WTC11 (cell line): ENCODE measurements at regions not wholly inside any gene's neighbourhood (a gene's known extent, or its start where the extent isn't known, plus 50 kb on each side); places are given as distances from the start of the nearest gene placed in this dataset.

Experiments
- ATAC-seq: fragments of 200-7000 bp; cut with Tn5 transposase; 2 replicates; pipeline ENCODE4 v1.10.0; 2021; ENCODE audit warnings: mild to moderate bottlenecking, moderate library complexity
- CTCF ChIA-PET: fragments of 300-600 bp; sonication (Branson Sonifier 250); formaldehyde crosslinking; loops from one replicate; lab custom pipeline; 2021; ENCODE audit warnings: antibody characterized with exemption; lab: Charles Lee
- POLR2A ChIA-PET: fragments of 350-600 bp; sonication (Branson Sonifier 250); formaldehyde crosslinking; loops from one replicate; lab custom pipeline; 2021; ENCODE audit warnings: antibody characterized with exemption; lab: Charles Lee
- DNase-seq: peaks from one replicate; pipeline ENCODE4 v3.0.0; 2021; ENCODE audit warnings: low spot score
- H3K27ac Mint-ChIP-seq: 2 replicates; pipeline ENCODE4 v1.8.0; 2021; ENCODE audit warnings: mixed read lengths
- H3K27me3 Mint-ChIP-seq: 2 replicates; pipeline ENCODE4 v1.8.0; 2021; ENCODE audit warnings: low read depth, mild to moderate bottlenecking, moderate library complexity, mixed read lengths
- H3K36me3 Mint-ChIP-seq: 2 replicates; pipeline ENCODE4 v1.8.0; 2021; ENCODE audit warnings: mixed read lengths
- H3K4me1 Mint-ChIP-seq: 2 replicates; pipeline ENCODE4 v1.8.0; 2022; ENCODE audit warnings: mixed read lengths
- H3K4me3 Mint-ChIP-seq: 2 replicates; pipeline ENCODE4 v1.8.0; 2021; ENCODE audit warnings: mild to moderate bottlenecking, moderate library complexity, mixed read lengths
- H3K9me3 Mint-ChIP-seq: 2 replicates; pipeline ENCODE4 v1.8.0; 2021; ENCODE audit warnings: mixed read lengths
- ATF6 ChIP-seq: sonication (generic); formaldehyde crosslinking; IDR thresholded peaks from 2 replicates; pipeline ENCODE4 v1.8.1; 2023; ENCODE audit warnings: mild to moderate bottlenecking, missing genetic modification reagents
- CBFB ChIP-seq: sonication (generic); formaldehyde crosslinking; IDR thresholded peaks from 2 replicates; pipeline ENCODE4 v1.8.1; 2022; ENCODE audit warnings: mild to moderate bottlenecking, low read depth, missing genetic modification reagents
- CDX4 ChIP-seq: fragments of 250-450 bp; sonication (Bioruptor Pico); IDR thresholded peaks from 2 replicates; pipeline ENCODE4 v1.9.0; 2021; ENCODE audit warnings: moderate library complexity, mild to moderate bottlenecking, inconsistent platforms, borderline replicate concordance
- CREB1 ChIP-seq: sonication (generic); formaldehyde crosslinking; IDR thresholded peaks from 2 replicates; pipeline ENCODE4 v1.8.0; 2023; ENCODE audit warnings: mild to moderate bottlenecking, missing genetic modification reagents
- CTCF ChIP-seq: fragments of 200-600 bp; IDR thresholded peaks from 2 replicates; pipeline ENCODE4 v1.8.0; 2022; ENCODE audit warnings: antibody characterized with exemption
- E2F5 ChIP-seq: sonication (generic); formaldehyde crosslinking; IDR thresholded peaks from 2 replicates; pipeline ENCODE4 v1.8.1; 2022; ENCODE audit warnings: mild to moderate bottlenecking, moderate library complexity, missing genetic modification reagents
- FOXJ3 ChIP-seq: sonication (generic); formaldehyde crosslinking; IDR thresholded peaks from 2 replicates; pipeline ENCODE4 v1.9.0; 2021; ENCODE audit warnings: missing genetic modification reagents, mild to moderate bottlenecking, borderline replicate concordance
- FOXK1 ChIP-seq: sonication (generic); formaldehyde crosslinking; IDR thresholded peaks from 2 replicates; pipeline ENCODE4 v1.8.0; 2022; ENCODE audit warnings: mild to moderate bottlenecking, moderate library complexity, missing genetic modification reagents
- FOXP1 ChIP-seq: sonication (generic); formaldehyde crosslinking; IDR thresholded peaks from 2 replicates; pipeline ENCODE4 v1.8.0; 2022; ENCODE audit warnings: missing genetic modification reagents, mild to moderate bottlenecking, moderate library complexity, borderline replicate concordance
- GABPB1 ChIP-seq: sonication (generic); formaldehyde crosslinking; IDR thresholded peaks from 2 replicates; pipeline ENCODE4 v1.8.1; 2023; ENCODE audit warnings: mild to moderate bottlenecking, missing genetic modification reagents
- JAZF1 ChIP-seq: fragments of 250-450 bp; sonication (Bioruptor Pico); IDR thresholded peaks from 2 replicates; pipeline ENCODE4 v1.9.0; 2021; ENCODE audit warnings: moderate library complexity, mild to moderate bottlenecking, inconsistent platforms
- MXD4 ChIP-seq: fragments of 250-450 bp; sonication (Bioruptor Pico); IDR thresholded peaks from 2 replicates; pipeline ENCODE4 v1.8.0; 2021; ENCODE audit warnings: mild to moderate bottlenecking, moderate library complexity, borderline replicate concordance
- MYBL2 ChIP-seq: sonication (generic); formaldehyde crosslinking; IDR thresholded peaks from 2 replicates; pipeline ENCODE4 v1.8.1; 2023; ENCODE audit warnings: mild to moderate bottlenecking, moderate library complexity, missing genetic modification reagents
- NFATC4 ChIP-seq: fragments of 250-450 bp; sonication (Bioruptor Pico); IDR thresholded peaks from 2 replicates; pipeline ENCODE4 v1.9.0; 2021; ENCODE audit warnings: mild to moderate bottlenecking
- OVOL2 ChIP-seq: fragments of 250-450 bp; sonication (Bioruptor Pico); IDR thresholded peaks from 2 replicates; pipeline ENCODE4 v1.9.0; 2021; ENCODE audit warnings: mild to moderate bottlenecking, borderline replicate concordance
- RORB ChIP-seq: fragments of 250-450 bp; sonication (Bioruptor Pico); IDR thresholded peaks from 2 replicates; pipeline ENCODE4 v1.9.0; 2021; ENCODE audit warnings: mild to moderate bottlenecking
- SMAD3 ChIP-seq: sonication (generic); formaldehyde crosslinking; IDR thresholded peaks from 2 replicates; pipeline ENCODE4 v1.8.0; 2022; ENCODE audit warnings: missing genetic modification reagents, mild to moderate bottlenecking, borderline replicate concordance
- SP1 ChIP-seq: sonication (generic); formaldehyde crosslinking; conservative IDR thresholded peaks from 2 replicates; pipeline ENCODE4 v1.8.1; 2022; ENCODE audit warnings: missing genetic modification reagents
- TEAD1 ChIP-seq: sonication (generic); formaldehyde crosslinking; IDR thresholded peaks from 2 replicates; pipeline ENCODE4 v1.8.0; 2022; ENCODE audit warnings: mild to moderate bottlenecking, missing genetic modification reagents
- TEAD4 ChIP-seq: sonication (generic); formaldehyde crosslinking; IDR thresholded peaks from 2 replicates; pipeline ENCODE4 v1.8.0; 2022; ENCODE audit warnings: mild to moderate bottlenecking, missing genetic modification reagents
- ZNF121 ChIP-seq: sonication (generic); formaldehyde crosslinking; IDR thresholded peaks from 2 replicates; pipeline ENCODE4 v1.8.0; 2023; ENCODE audit warnings: missing genetic modification reagents
- ZNF232 ChIP-seq: sonication (generic); formaldehyde crosslinking; IDR thresholded peaks from 2 replicates; pipeline ENCODE4 v1.8.0; 2022; ENCODE audit warnings: mild to moderate bottlenecking, missing genetic modification reagents
- ZNF263 ChIP-seq: sonication (generic); formaldehyde crosslinking; IDR thresholded peaks from 2 replicates; pipeline ENCODE4 v1.8.1; 2022; ENCODE audit warnings: low read depth, mild to moderate bottlenecking, moderate library complexity, missing genetic modification reagents
- ZNF281 ChIP-seq: sonication (generic); formaldehyde crosslinking; IDR thresholded peaks from 2 replicates; pipeline ENCODE4 v1.8.0; 2023; ENCODE audit warnings: mild to moderate bottlenecking, missing genetic modification reagents
- ZNF396 ChIP-seq: fragments of 250-450 bp; sonication (Bioruptor Pico); IDR thresholded peaks from 2 replicates; pipeline ENCODE4 v1.8.0; 2021; ENCODE audit warnings: mild to moderate bottlenecking, moderate library complexity, borderline replicate concordance
- ZNF416 ChIP-seq: fragments of 250-450 bp; sonication (Bioruptor Pico); IDR thresholded peaks from 2 replicates; pipeline ENCODE4 v1.9.0; 2021; ENCODE audit warnings: mild to moderate bottlenecking, inconsistent platforms
- ZNF512 ChIP-seq: sonication (generic); formaldehyde crosslinking; IDR thresholded peaks from 2 replicates; pipeline ENCODE4 v1.8.1; 2022; ENCODE audit warnings: missing genetic modification reagents, borderline replicate concordance

GRCh38 chr16:85506635-85506911 lies 106.5 kb upstream of the GSE1 start (continued):
- TF ChIP-seq JAZF1 (CRISPR knock-in tag) (no peak), E2F5 (CRISPR knock-in tag) (no peak), GABPB1 (no peak), TEAD4 (CRISPR knock-in tag) (no peak), ZNF512 (CRISPR knock-in tag) (no peak), FOXP1 (CRISPR knock-in tag) (no peak), CTCF (no peak), OVOL2 (CRISPR knock-in tag) (no peak), SMAD3 (CRISPR knock-in tag) (no peak), ZNF121 (CRISPR knock-in tag) (no peak), ATF6 (CRISPR knock-in tag) (no peak)

- ChIA-PET POLR2A (no interaction called here), CTCF (interaction anchor here (0.9 to 4.0 kb wide), 2 partner anchors 17 to 109 kb away, joined by 3 to 18 read pairs; no protein-coding TSS in a partner anchor)
- no peak overlapping the region for H3K27ac Mint-ChIP-seq
- no peaks in the 10 kb centered on the region for H3K36me3 Mint-ChIP-seq
- ATAC-seq (no peak), DNase-seq (no peak)
- H3K4me3 Mint-ChIP-seq = no peak overlapping the region
- TF ChIP-seq RORB (CRISPR knock-in tag) (no peak), ZNF281 (CRISPR knock-in tag) (no peak), FOXJ3 (no peak), GABPB1 (no peak), CREB1 (CRISPR knock-in tag) (no peak), SP1 (CRISPR knock-in tag) (no peak), MXD4 (CRISPR knock-in tag) (no peak), ZNF416 (CRISPR knock-in tag) (no peak), ZNF232 (CRISPR knock-in tag) (no peak), NFATC4 (no peak), CBFB (CRISPR knock-in tag) (no peak), CDX4 (no peak), MYBL2 (CRISPR knock-in tag) (no peak), ZNF396 (CRISPR knock-in tag) (no peak), FOXK1 (no peak), ZNF263 (CRISPR knock-in tag) (no peak), TEAD1 (CRISPR knock-in tag) (no peak)
- H3K9me3 Mint-ChIP-seq = no peaks in the 10 kb centered on the region
- H3K27me3 Mint-ChIP-seq = no peaks in the 10 kb centered on the region
- H3K4me1 Mint-ChIP-seq = peaks cover 19% of the 10 kb centered on the region
These were observed 105.8 kb upstream of the GSE1 start for GRCh38 chr16:85507342-85507741.
